Upper lobe of right lung (tissue), 1 donor: ENCODE measurements at regions not wholly inside any gene's neighbourhood (a gene's known extent, or its start where the extent isn't known, plus 50 kb on each side); places are given as distances from the start of the nearest gene placed in this dataset.
"Not testable (repeated sequence)": the region's sequence is repeated elsewhere in the genome, so short reads cannot be mapped to it uniquely, and the experiment has no call there.

Experiments used
- ATAC-seq: fragments of 200-7000 bp; cut with Tn5 transposase; one replicate; pipeline ENCODE4 v1.9.1; 2020; ENCODE audit warnings: mild to moderate bottlenecking, moderate library complexity
- DNase-seq: peaks from one replicate; pipeline ENCODE4 v3.0.0-alpha.2; 2020
- H3K27ac ChIP-seq: fragments of 200-600 bp; one replicate; pipeline ENCODE4 v1.8.0; 2022
- H3K27me3 ChIP-seq: fragments of 200-600 bp; one replicate; pipeline ENCODE4 v1.8.0; 2022; ENCODE audit warnings: mild to moderate bottlenecking
- H3K36me3 ChIP-seq: fragments of 200-600 bp; one replicate; pipeline ENCODE4 v1.8.0; 2022
- H3K4me1 ChIP-seq: fragments of 200-600 bp; one replicate; pipeline ENCODE4 v1.8.0; 2022
- H3K4me3 ChIP-seq: fragments of 200-600 bp; one replicate; pipeline ENCODE4 v1.8.0; 2022; ENCODE audit warnings: mild to moderate bottlenecking
- H3K9me3 ChIP-seq: fragments of 200-600 bp; one replicate; pipeline ENCODE4 v1.8.0; 2022
- intact Hi-C: fragments of 100-400 bp; cut with DNase I; formaldehyde crosslinking; loops from one replicate; pipeline ENCODE4 v1.11.0; 2022
- TF ChIP-seq, protein P1 (sequence below): fragments of 200-600 bp; IDR thresholded peaks from one replicate; pipeline ENCODE4 v1.8.0; 2022; ENCODE audit warnings: antibody characterized with exemption
- donor health status: DM: no; HTN: yes; CAD: no; lungs with severe emphysema.

DNA sequence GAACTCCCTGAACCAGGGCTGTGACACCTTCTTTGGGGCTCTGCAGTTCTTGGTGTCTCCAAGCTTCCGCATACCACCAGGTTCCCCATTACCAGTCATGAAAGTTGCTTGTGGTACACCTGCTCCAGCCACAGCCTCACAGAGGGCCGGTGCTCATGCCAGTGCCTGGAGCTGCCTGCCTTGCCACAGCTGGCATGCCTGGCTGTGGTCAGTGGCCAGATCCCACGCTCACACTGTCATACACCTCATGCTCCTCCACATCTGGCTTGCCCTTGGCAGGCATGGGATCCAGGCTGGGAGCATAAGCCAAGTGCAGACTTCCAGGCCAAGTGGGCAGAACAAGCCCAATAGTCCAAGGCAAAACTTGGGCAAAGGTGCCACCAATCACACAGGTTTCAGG, 1054.9 kb downstream of the SLITRK5 start:
- no peak for ATAC-seq

DNA sequence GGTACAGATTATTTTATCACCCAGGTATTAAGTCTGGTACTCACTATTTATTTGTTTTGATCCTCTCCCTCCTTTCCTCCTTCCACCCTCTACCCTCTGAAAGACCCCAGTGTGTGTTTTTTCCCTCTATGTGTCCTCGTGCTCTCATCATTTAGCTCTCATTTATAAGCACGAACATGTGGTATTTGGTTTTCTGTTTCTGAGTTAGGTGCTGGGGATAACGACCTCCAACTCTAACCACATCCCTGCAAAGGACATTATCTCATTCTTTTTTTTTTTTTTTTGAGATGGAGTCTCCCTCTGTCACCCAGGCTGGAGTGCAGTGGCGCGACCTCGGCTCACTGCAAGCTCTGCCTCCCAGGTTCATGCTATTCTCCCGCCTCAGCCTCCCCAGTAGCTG, 1056.1 kb downstream of the SLITRK5 start:
- DNase-seq, H3K27ac ChIP-seq, H3K9me3 ChIP-seq, ATAC-seq, H3K4me1 ChIP-seq, H3K4me3 ChIP-seq, H3K27me3 ChIP-seq, H3K36me3 ChIP-seq, intact Hi-C loops: not testable (repeated sequence)

More for the DNA sequence above, 1054.9 kb downstream of the SLITRK5 start:
- DNase-seq = no peak
- Histone ChIP-seq H3K36me3 (no peaks in the 10 kb centered on the region), H3K4me1 (no peaks in the 10 kb centered on the region), H3K4me3 (no peak overlapping the region), H3K9me3 (no peaks in the 10 kb centered on the region), H3K27ac (no peak overlapping the region), H3K27me3 (no peaks in the 10 kb centered on the region)
- TF ChIP-seq, protein P1, sequence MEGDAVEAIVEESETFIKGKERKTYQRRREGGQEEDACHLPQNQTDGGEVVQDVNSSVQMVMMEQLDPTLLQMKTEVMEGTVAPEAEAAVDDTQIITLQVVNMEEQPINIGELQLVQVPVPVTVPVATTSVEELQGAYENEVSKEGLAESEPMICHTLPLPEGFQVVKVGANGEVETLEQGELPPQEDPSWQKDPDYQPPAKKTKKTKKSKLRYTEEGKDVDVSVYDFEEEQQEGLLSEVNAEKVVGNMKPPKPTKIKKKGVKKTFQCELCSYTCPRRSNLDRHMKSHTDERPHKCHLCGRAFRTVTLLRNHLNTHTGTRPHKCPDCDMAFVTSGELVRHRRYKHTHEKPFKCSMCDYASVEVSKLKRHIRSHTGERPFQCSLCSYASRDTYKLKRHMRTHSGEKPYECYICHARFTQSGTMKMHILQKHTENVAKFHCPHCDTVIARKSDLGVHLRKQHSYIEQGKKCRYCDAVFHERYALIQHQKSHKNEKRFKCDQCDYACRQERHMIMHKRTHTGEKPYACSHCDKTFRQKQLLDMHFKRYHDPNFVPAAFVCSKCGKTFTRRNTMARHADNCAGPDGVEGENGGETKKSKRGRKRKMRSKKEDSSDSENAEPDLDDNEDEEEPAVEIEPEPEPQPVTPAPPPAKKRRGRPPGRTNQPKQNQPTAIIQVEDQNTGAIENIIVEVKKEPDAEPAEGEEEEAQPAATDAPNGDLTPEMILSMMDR = no peak
- intact Hi-C loops = no loop called here

DNA sequence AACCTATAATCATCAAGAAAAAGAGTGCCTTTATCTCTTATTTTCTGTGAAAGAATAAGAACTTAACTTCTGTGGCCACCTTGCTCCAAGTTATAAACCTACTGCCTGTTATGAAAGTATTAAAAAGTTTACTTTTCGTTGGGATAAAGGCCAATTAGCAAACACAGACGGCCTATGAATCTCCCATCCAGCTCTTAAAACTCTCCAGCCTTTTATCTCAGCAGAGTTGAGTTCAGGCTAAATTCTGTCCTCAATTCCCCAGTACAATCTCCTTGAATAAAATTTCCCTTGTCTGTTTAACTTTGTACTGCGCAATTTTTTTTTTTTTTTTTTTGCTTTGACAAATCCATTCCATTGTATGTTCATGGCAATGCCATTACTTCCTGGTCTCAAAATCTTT, 1058.4 kb downstream of the SLITRK5 start:
- intact Hi-C loops = no loop called here

DNA sequence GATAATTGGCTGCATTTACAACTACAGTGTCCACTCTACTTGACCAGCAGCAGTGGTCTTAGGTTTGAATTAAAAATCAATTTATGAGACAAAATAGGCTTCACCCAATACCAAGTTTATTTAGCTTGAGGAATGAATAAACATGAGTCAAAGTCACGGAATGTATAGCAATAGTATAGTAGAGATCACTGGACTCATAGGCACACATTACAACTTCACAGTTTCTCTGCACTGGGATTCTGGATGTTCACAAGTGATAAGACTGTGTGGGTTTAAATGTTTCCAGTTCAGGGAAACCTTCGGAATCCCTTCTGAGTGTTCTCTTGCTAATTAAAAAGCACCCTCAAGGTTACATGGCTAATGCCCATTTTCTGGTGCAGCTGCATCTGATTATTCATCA, 1064.9 kb downstream of the SLITRK5 start:
- no peaks in the 10 kb centered on the region for H3K9me3 ChIP-seq
- no peak overlapping the region for H3K4me3 ChIP-seq
- TF ChIP-seq, protein P1 = no peak
- intact Hi-C loops = no loop called here
- H3K36me3 ChIP-seq = no peaks in the 10 kb centered on the region
- no peak for DNase-seq
- H3K27ac ChIP-seq = no peak overlapping the region
- no peak for ATAC-seq
- H3K4me1 ChIP-seq = no peaks in the 10 kb centered on the region
- H3K27me3 ChIP-seq = no peaks in the 10 kb centered on the region

More for the DNA sequence above, 1058.4 kb downstream of the SLITRK5 start:
- DNase-seq = no peak
- ATAC-seq = no peak
- TF ChIP-seq, protein P1 = no peak
- Histone ChIP-seq H3K9me3 (no peaks in the 10 kb centered on the region), H3K4me3 (no peak overlapping the region), H3K27ac (no peak overlapping the region), H3K36me3 (no peaks in the 10 kb centered on the region), H3K27me3 (no peaks in the 10 kb centered on the region), H3K4me1 (no peaks in the 10 kb centered on the region)

DNA sequence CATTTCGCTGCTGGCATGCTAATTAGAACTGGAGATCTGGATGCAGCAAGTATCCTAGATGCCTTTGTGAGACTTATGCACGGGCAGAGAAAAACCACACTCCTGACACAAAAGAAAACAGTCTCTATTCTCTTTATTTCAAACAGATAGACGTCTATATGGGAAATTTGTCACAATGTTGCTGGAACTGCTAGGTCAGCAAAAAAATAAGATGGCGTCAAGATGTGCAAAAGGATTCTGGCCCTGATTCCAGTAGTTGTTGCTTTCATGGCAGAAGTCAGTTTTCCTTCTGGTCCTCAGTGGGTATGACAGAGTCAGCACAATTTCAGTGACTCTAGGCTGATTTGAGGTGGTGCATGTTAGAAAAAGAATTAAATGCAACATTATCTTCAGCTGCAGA, 1068.0 kb downstream of the SLITRK5 start:
- ATAC-seq = no peak
- H3K4me3 ChIP-seq = no peak overlapping the region
- no peak overlapping the region for H3K27ac ChIP-seq
- no peak for DNase-seq
- no peaks in the 10 kb centered on the region for H3K4me1 ChIP-seq
- TF ChIP-seq, protein P1 = no peak
- no peaks in the 10 kb centered on the region for H3K36me3 ChIP-seq
- intact Hi-C loops = no loop called here
- no peaks in the 10 kb centered on the region for H3K9me3 ChIP-seq
- no peaks in the 10 kb centered on the region for H3K27me3 ChIP-seq

DNA sequence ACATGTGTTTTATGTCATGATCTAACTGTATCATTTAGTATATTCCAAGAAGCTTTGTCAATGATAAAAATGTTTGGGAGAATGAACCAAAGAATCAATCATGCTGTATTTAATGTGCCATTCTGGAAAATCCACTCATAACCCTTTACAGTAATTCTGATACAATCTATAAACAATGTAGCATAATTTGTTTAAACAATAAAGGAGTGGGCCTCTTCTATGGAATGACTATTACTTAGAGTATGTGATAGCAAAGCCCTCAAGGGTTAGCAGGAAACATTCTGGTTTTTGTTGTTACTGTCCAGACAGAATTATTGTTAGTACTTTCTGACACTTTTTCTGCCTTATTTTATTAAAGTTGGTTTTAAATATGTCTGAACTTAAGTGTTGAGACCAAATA, 1073.1 kb downstream of the SLITRK5 start:
- intact Hi-C loops = no loop called here

More for the DNA sequence above, 1073.1 kb downstream of the SLITRK5 start:
- ATAC-seq (no peak), DNase-seq (no peak)
- Histone ChIP-seq H3K9me3 (no peaks in the 10 kb centered on the region), H3K36me3 (no peaks in the 10 kb centered on the region), H3K4me3 (no peak overlapping the region), H3K4me1 (no peaks in the 10 kb centered on the region), H3K27me3 (no peaks in the 10 kb centered on the region), H3K27ac (no peak overlapping the region)
- TF ChIP-seq, protein P1 = no peak
